Prostate gland (tissue), 2 donors: ENCODE measurements at regions not wholly inside any gene's neighbourhood (a gene's known extent, or its start where the extent isn't known, plus 50 kb on each side); places are given as distances from the start of the nearest gene placed in this dataset.

Source experiments
- POLR2A ChIP-seq: fragments of 450-650 bp; IDR thresholded peaks from one replicate; pipeline ENCODE4 v1.6.1; 2016; ENCODE audit warnings: antibody characterized with exemption, mild to moderate bottlenecking
- POLR2AphosphoS5 ChIP-seq: sonication (generic); formaldehyde crosslinking; IDR thresholded peaks from one replicate; pipeline ENCODE4 v1.6.1; 2017; ENCODE audit warnings: antibody characterized with exemption
- TF ChIP-seq, protein P1 (sequence below), 4 experiments: fragments of 200-600 bp in 2 of 4; fragments of 450-650 bp in 2 of 4; sonication (generic) in 2 of 4; IDR thresholded peaks; 1 replicate in 3 of 4; 2 replicates in 1 of 4; pipeline ENCODE4 v1.5.1; 2016 to 2019; ENCODE audit warnings: antibody characterized with exemption in 4 of 4, mild to moderate bottlenecking in 2 of 4, moderate library complexity in 2 of 4

DNA sequence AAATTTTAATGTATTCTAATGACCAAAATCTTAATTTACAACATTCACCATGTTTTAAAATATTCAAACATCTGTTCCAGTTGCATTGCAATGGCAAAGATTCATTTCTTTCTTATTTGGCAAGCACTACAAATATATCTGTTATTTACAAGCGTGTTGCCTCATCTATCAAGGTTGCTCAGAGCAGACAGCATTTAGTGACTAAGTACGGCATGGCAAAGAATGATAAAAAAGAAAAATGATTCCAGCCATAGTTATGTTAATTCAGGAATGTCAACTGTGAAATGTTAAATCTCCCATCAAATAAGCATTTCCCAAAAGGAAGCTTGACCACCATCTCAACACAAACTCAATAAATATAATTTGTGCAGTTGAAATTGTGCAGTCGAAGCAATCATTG lies 312.1 kb downstream of the SEC23A start:
- TF ChIP-seq, protein P1, sequence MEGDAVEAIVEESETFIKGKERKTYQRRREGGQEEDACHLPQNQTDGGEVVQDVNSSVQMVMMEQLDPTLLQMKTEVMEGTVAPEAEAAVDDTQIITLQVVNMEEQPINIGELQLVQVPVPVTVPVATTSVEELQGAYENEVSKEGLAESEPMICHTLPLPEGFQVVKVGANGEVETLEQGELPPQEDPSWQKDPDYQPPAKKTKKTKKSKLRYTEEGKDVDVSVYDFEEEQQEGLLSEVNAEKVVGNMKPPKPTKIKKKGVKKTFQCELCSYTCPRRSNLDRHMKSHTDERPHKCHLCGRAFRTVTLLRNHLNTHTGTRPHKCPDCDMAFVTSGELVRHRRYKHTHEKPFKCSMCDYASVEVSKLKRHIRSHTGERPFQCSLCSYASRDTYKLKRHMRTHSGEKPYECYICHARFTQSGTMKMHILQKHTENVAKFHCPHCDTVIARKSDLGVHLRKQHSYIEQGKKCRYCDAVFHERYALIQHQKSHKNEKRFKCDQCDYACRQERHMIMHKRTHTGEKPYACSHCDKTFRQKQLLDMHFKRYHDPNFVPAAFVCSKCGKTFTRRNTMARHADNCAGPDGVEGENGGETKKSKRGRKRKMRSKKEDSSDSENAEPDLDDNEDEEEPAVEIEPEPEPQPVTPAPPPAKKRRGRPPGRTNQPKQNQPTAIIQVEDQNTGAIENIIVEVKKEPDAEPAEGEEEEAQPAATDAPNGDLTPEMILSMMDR (IDR thresholded peaks at IDR 0.05) = no peak
- no peak for TF ChIP-seq POLR2A
- TF ChIP-seq POLR2AphosphoS5 = no peak
